HCT116 (cell line): ENCODE measurements at regions not wholly inside any gene's neighbourhood (a gene's known extent, or its start where the extent isn't known, plus 50 kb on each side); places are given as distances from the start of the nearest gene placed in this dataset.

ENCODE experiments used
- ATAC-seq: fragments of 200-7000 bp; cut with Tn5 transposase; 2 replicates; pipeline ENCODE4 v1.9.1; 2020; ENCODE audit warnings: mild to moderate bottlenecking, moderate library complexity
- BruUV-seq: library from RNA; stranded (reverse); fragments of 400-500 nt; replicated peaks from 2 replicates; lab custom pipeline; 2021; lab: Mats Ljungman, UMichigan
- CTCF ChIA-PET: fragments of 300-600 bp; sonication (Branson Sonifier 250); formaldehyde crosslinking; loops from one replicate; lab custom pipeline; 2021; ENCODE audit warnings: antibody characterized with exemption; lab: Charles Lee
- POLR2A ChIA-PET: fragments of 300-600, 350-600 bp; sonication (Branson Sonifier 250); formaldehyde crosslinking; loops from one replicate; lab custom pipeline; 2021; ENCODE audit warnings: antibody characterized with exemption; lab: Charles Lee
- RAD21 ChIA-PET, 2 experiments: fragments of 300-600 bp; sonication (Branson Sonifier 250); formaldehyde crosslinking; loops; one replicate each; lab custom pipeline; 2023; ENCODE audit warnings: low total read pairs in 2 of 2; ENCODE audit not compliant: uncharacterized antibody in 2 of 2, unreplicated experiment in 2 of 2, low non-redundant PET in 1 of 2; lab: Charles Lee
- DNase-seq: peaks from one replicate; pipeline ENCODE4 v3.0.0-alpha.2; 2010; ENCODE audit warnings: low read depth, low spot score
- H2AFZ ChIP-seq: fragments of 200-600 bp; shearing (Covaris generic), sonication (generic); 2 replicates; pipeline ENCODE4 v1.6.1; 2017; ENCODE audit warnings: low read depth, mixed run types, mixed read lengths, antibody characterized with exemption, low read length; ENCODE audit not compliant: poor library complexity, severe bottlenecking
- H3K27ac ChIP-seq: 2 replicates; pipeline ENCODE4 v1.5.1; 2012; ENCODE audit warnings: low read depth, low read length
- H3K27me3 ChIP-seq: fragments of 200-600 bp; sonication (generic); 2 replicates; pipeline ENCODE4 v1.6.1; 2016; ENCODE audit warnings: mixed run types, low read length, mixed read lengths; ENCODE audit not compliant: insufficient read depth
- H3K36me3 ChIP-seq, 2 experiments: fragments of 200-500 bp in 1 of 2; fragments of 200-600 bp in 1 of 2; sonication (Bioruptor generic) in 1 of 2; sonication (generic) in 1 of 2; 2 replicates each; pipeline versions ENCODE4 v1.5.1 to v1.6.1; 2014 to 2016; ENCODE audit warnings: low read length in 2 of 2, inconsistent platforms in 1 of 2, mixed read lengths in 1 of 2, mixed run types in 1 of 2; ENCODE audit not compliant: insufficient read depth in 2 of 2, control insufficient read depth in 1 of 2
- H3K4me1 ChIP-seq, 2 experiments: fragments of 200-600 bp in 1 of 2; sonication (generic) in 1 of 2; 2 replicates each; pipeline versions ENCODE4 v1.5.1 to v1.6.1; 2012 to 2017; ENCODE audit warnings: low read length in 2 of 2, inconsistent platforms in 1 of 2, mild to moderate bottlenecking in 1 of 2, mixed read lengths in 1 of 2, mixed run types in 1 of 2, moderate library complexity in 1 of 2; ENCODE audit not compliant: insufficient read depth in 2 of 2, control insufficient read depth in 1 of 2
- H3K4me2 ChIP-seq: fragments of 200-600 bp; sonication (generic); 2 replicates; pipeline ENCODE4 v1.6.1; 2017; ENCODE audit warnings: mixed run types, low read length, mixed read lengths
- H3K4me3 ChIP-seq, 2 experiments: fragments of 200-600 bp in 1 of 2; sonication (generic) in 1 of 2; replicated peaks in 1 of 2; 2 replicates each; pipeline ENCODE4 v1.5.1; 2011 to 2016; ENCODE audit warnings: low read length in 2 of 2, control low read depth in 1 of 2, low read depth in 1 of 2, mild to moderate bottlenecking in 1 of 2, mixed read lengths in 1 of 2, mixed run types in 1 of 2
- H3K79me2 ChIP-seq: fragments of 200-600 bp; sonication (generic); 2 replicates; pipeline ENCODE4 v1.6.1; 2017; ENCODE audit warnings: mild to moderate bottlenecking, mixed run types, low read length, moderate library complexity, mixed read lengths; ENCODE audit not compliant: insufficient read depth
- H3K9ac ChIP-seq: fragments of 200-600 bp; sonication (generic); 2 replicates; pipeline ENCODE4 v1.6.1; 2016; ENCODE audit warnings: low read length, mixed read lengths
- H3K9me2 ChIP-seq: fragments of 200-600 bp; sonication (generic), shearing (Covaris generic); 2 replicates; pipeline ENCODE4 v1.6.1; 2017; ENCODE audit warnings: mixed run types, mild to moderate bottlenecking, moderate library complexity; ENCODE audit not compliant: insufficient read depth
- H3K9me3 ChIP-seq, 2 experiments: fragments of 200-500 bp in 1 of 2; fragments of 200-600 bp in 1 of 2; sonication (Bioruptor generic) in 1 of 2; sonication (generic) in 1 of 2; 2 replicates each; pipeline ENCODE4 v1.6.1; 2014 to 2017; ENCODE audit warnings: low read length in 2 of 2, mixed read lengths in 2 of 2, inconsistent platforms in 1 of 2, low read depth in 1 of 2, mild to moderate bottlenecking in 1 of 2, mixed run types in 1 of 2, moderate library complexity in 1 of 2; ENCODE audit not compliant: control insufficient read depth in 1 of 2, insufficient read depth in 1 of 2
- H4K20me1 ChIP-seq: fragments of 200-600 bp; sonication (generic), shearing (Covaris generic); 2 replicates; pipeline ENCODE4 v1.6.1; 2017; ENCODE audit warnings: mixed run types, mild to moderate bottlenecking, moderate library complexity; ENCODE audit not compliant: insufficient read depth
- CEBPB ChIP-seq: IDR thresholded peaks from 2 replicates; pipeline ENCODE4 v1.6.1; 2012; ENCODE audit warnings: low read depth
- CTCF ChIP-seq, 3 experiments: fragments of 200-600 bp in 1 of 3; sonication (generic) in 1 of 3; IDR thresholded peaks in 2 of 3; conservative IDR thresholded peaks in 1 of 3; 2 replicates each; pipeline ENCODE4 v1.5.1; 2012 to 2017; ENCODE audit warnings: low read depth in 2 of 3, low read length in 2 of 3, antibody characterized with exemption in 1 of 3, borderline replicate concordance in 1 of 3, control low read depth in 1 of 3, mild to moderate bottlenecking in 1 of 3, mixed read lengths in 1 of 3, mixed run types in 1 of 3, moderate library complexity in 1 of 3; ENCODE audit not compliant: insufficient read depth in 1 of 3
- EZH2 ChIP-seq: fragments of 200-600 bp; sonication (generic); IDR thresholded peaks from 2 replicates; pipeline ENCODE4 v1.6.1; 2017; ENCODE audit warnings: antibody characterized with exemption, mixed run types
- intact Hi-C: fragments of 100-400 bp; cut with micrococcal nuclease; formaldehyde crosslinking; loops from 2 replicates; pipeline ENCODE4 v1.10.0; 2022

- intact Hi-C loops = no loop called here
- POLR2A ChIA-PET = no interaction called here
These were observed 159.8 kb upstream of the ST8SIA4 start for GRCh38 chr5:101062902-101063301.

GRCh38 chr5:101047181-101047580, 144.1 kb upstream of the ST8SIA4 start:
- CTCF ChIA-PET = no interaction called here
- no peak for TF ChIP-seq EZH2
- intact Hi-C loops = loop anchor here (5.0 kb wide), 1 partner anchor 425 kb away; no protein-coding TSS in a partner anchor
- no peaks in the 10 kb centered on the region for H3K79me2 ChIP-seq
- H3K9ac ChIP-seq = no peak overlapping the region
- no peak overlapping the region for H3K27ac ChIP-seq
- no peaks in the 10 kb centered on the region for H3K9me3 ChIP-seq
- POLR2A ChIA-PET = no interaction called here
- RAD21 ChIA-PET = no interaction called here
- H3K4me2 ChIP-seq = no peak overlapping the region
- no peaks in the 10 kb centered on the region for H3K9me2 ChIP-seq
- ATAC-seq (no peak), DNase-seq (no peak)
- no peaks in the 10 kb centered on the region for H3K4me1 ChIP-seq
- no peaks in the 10 kb centered on the region for H3K36me3 ChIP-seq
- H3K27me3 ChIP-seq = no peaks in the 10 kb centered on the region
- no peak overlapping the region for H3K4me3 ChIP-seq
- H2AFZ ChIP-seq = no peak overlapping the region
- H4K20me1 ChIP-seq = no peaks in the 10 kb centered on the region
- BruUV-seq = no TSS peak

More at GRCh38 chr5:101062902-101063301, 159.8 kb upstream of the ST8SIA4 start:
- H3K4me3 ChIP-seq = no peak overlapping the region
- RAD21 ChIA-PET = no interaction called here
- no peaks in the 10 kb centered on the region for H3K9me2 ChIP-seq
- no peaks in the 10 kb centered on the region for H3K27me3 ChIP-seq
- no TSS peak for BruUV-seq
- H3K79me2 ChIP-seq = no peaks in the 10 kb centered on the region
- peaks cover 0 to 3% of the 10 kb centered on the region in 2 experiments; a peak in 1 of 4 replicates for H3K4me1 ChIP-seq
- no peaks in the 10 kb centered on the region for H4K20me1 ChIP-seq
- no peak overlapping the region for H3K27ac ChIP-seq
- TF ChIP-seq CTCF (IDR thresholded peaks at IDR 0.05 in 2 of 3, conservative IDR thresholded peaks at IDR 0.05 in 1 of 3; ENCODE audit: borderline replicate concordance in 1 of 3, insufficient read depth in 1 of 3, low read depth in 2 of 3, low read length in 2 of 3) (no peak), CEBPB (no peak)
- no peak overlapping the region for H3K4me2 ChIP-seq
- H3K36me3 ChIP-seq = no peaks in the 10 kb centered on the region
- CTCF ChIA-PET = no interaction called here
- H3K9ac ChIP-seq = no peak overlapping the region
- ATAC-seq (no peak), DNase-seq (no peak)
- H2AFZ ChIP-seq = no peak overlapping the region
- no peaks in the 10 kb centered on the region for H3K9me3 ChIP-seq
